OCI-LY1 (cell line): ENCODE measurements at regions not wholly inside any gene's neighbourhood (a gene's known extent, or its start where the extent isn't known, plus 50 kb on each side); places are given as distances from the start of the nearest gene placed in this dataset.

Experiments used
- H2AFZ ChIP-seq: fragments of 200-600 bp; sonication (generic), shearing (Covaris generic); 2 replicates; pipeline ENCODE4 v1.6.0; 2014; ENCODE audit warnings: antibody characterized with exemption, mild to moderate bottlenecking, low read length
- H3F3A ChIP-seq: fragments of 200-600 bp; sonication (generic), shearing (Covaris generic); 2 replicates; pipeline ENCODE4 v1.6.0; 2014; ENCODE audit warnings: mild to moderate bottlenecking, antibody characterized with exemption, low read length, moderate library complexity; ENCODE audit not compliant: insufficient read depth
- H3K27ac ChIP-seq: fragments of 200-600 bp; sonication (generic); 2 replicates; pipeline ENCODE4 v1.5.1; 2014; ENCODE audit warnings: low read length, mixed run types, mild to moderate bottlenecking, low read depth; ENCODE audit not compliant: poor library complexity, severe bottlenecking
- H3K27me3 ChIP-seq: fragments of 200-600 bp; sonication (generic); 2 replicates; pipeline ENCODE4 v1.6.0; 2014; ENCODE audit warnings: antibody characterized with exemption, mild to moderate bottlenecking, low read length, moderate library complexity; ENCODE audit not compliant: insufficient read depth
- H3K36me3 ChIP-seq: fragments of 200-600 bp; sonication (generic); 2 replicates; pipeline ENCODE4 v1.6.1; 2014; ENCODE audit warnings: mild to moderate bottlenecking, antibody characterized with exemption, low read length, moderate library complexity, mixed read lengths; ENCODE audit not compliant: insufficient read depth
- H3K4me1 ChIP-seq: fragments of 200-600 bp; sonication (generic); 2 replicates; pipeline ENCODE4 v1.5.1; 2014; ENCODE audit warnings: mild to moderate bottlenecking, low read length, moderate library complexity; ENCODE audit not compliant: insufficient read depth, severe bottlenecking
- H3K4me2 ChIP-seq: fragments of 200-600 bp; sonication (generic), shearing (Covaris generic); 2 replicates; pipeline ENCODE4 v1.6.1; 2014; ENCODE audit warnings: low read length
- H3K4me3 ChIP-seq: fragments of 200-600 bp; sonication (generic); 2 replicates; pipeline ENCODE4 v1.5.1; 2014; ENCODE audit warnings: low read length, low read depth, mild to moderate bottlenecking, mixed read lengths; ENCODE audit not compliant: poor library complexity, severe bottlenecking
- H3K79me2 ChIP-seq: fragments of 200-600 bp; shearing (Covaris generic); 2 replicates; pipeline ENCODE4 v1.6.1; 2016; ENCODE audit warnings: mixed run types, low read length, mixed read lengths; ENCODE audit not compliant: insufficient read depth
- H3K9ac ChIP-seq: fragments of 200-600 bp; sonication (generic), shearing (Covaris generic); 2 replicates; pipeline ENCODE4 v1.6.1; 2014; ENCODE audit warnings: mild to moderate bottlenecking, low read length, mixed read lengths
- H3K9me2 ChIP-seq: fragments of 200-600 bp; sonication (generic), shearing (Covaris generic); 2 replicates; pipeline ENCODE4 v1.6.1; 2014; ENCODE audit warnings: low read depth, mild to moderate bottlenecking, low read length, mixed read lengths
- H3K9me3 ChIP-seq: fragments of 200-600 bp; shearing (Covaris generic); 2 replicates; pipeline ENCODE4 v1.6.1; 2014; ENCODE audit warnings: low read length, mixed read lengths
- H4K20me1 ChIP-seq: fragments of 200-600 bp; sonication (generic), shearing (Covaris generic); 2 replicates; pipeline ENCODE4 v1.6.0; 2016; ENCODE audit warnings: mild to moderate bottlenecking, low read length; ENCODE audit not compliant: insufficient read depth
- CTCF ChIP-seq: fragments of 200-600 bp; sonication (generic), shearing (Covaris generic); IDR thresholded peaks from 2 replicates; pipeline ENCODE4 v1.5.1; 2017; ENCODE audit warnings: mild to moderate bottlenecking, antibody characterized with exemption, low read length, moderate library complexity, mixed read lengths
- EZH2 ChIP-seq: fragments of 200-600 bp; sonication (generic), shearing (Covaris generic); IDR thresholded peaks from 2 replicates; pipeline ENCODE4 v1.8.0; 2017; ENCODE audit warnings: borderline replicate concordance, mixed run types, mild to moderate bottlenecking, antibody characterized with exemption, low read length, moderate library complexity, mixed read lengths

DNA sequence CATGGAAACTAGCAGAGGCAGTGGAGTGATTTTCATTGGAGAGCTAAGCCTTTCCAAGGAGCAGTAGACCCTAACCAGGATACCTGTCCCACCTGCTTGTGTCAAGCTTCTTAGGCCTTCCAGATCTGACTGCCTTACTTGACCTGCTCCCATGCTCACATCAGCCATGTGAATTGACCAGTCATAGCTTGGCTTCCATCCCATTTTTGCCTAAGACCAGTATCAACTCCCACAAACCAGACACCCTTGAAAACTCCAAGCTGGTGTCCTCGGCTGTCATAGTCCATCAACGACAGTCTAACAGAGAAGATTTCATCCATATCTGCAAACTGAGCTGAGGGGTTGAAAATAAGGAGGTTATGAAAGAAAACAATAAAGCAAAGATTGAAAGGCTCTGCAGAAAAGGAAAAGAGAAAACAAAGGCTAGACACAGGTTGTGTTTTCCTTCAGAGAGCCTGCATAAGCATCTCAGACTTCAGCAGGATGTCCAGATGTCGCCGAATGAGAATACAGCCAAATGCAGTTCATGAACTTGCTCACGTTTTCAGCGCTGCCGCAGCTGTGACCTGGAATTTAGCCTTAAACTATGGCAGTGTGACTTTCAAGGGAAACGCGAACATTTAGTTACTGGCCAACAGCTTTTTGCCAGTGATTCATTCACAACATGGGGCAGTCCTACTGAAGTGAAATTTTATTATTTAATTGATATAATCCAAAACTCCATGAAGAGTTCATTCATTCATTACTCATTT lies 868.1 kb upstream of the ID2 start:
- Histone ChIP-seq H4K20me1 (no peaks in the 10 kb centered on the region), H3K9ac (no peak overlapping the region), H3F3A (no peaks in the 10 kb centered on the region), H3K36me3 (no peaks in the 10 kb centered on the region), H3K27me3 (no peaks in the 10 kb centered on the region), H3K4me3 (no peak overlapping the region), H2AFZ (no peak overlapping the region), H3K4me2 (no peak overlapping the region), H3K9me2 (no peaks in the 10 kb centered on the region), H3K4me1 (no peaks in the 10 kb centered on the region), H3K79me2 (no peaks in the 10 kb centered on the region), H3K27ac (no peak overlapping the region), H3K9me3 (no peaks in the 10 kb centered on the region)
- TF ChIP-seq CTCF = no peak
- TF ChIP-seq EZH2 = no peak

- H3K36me3 ChIP-seq = no peaks in the 10 kb centered on the region
- H3K9me3 ChIP-seq = no peaks in the 10 kb centered on the region
- no peaks in the 10 kb centered on the region for H3F3A ChIP-seq
- no peak overlapping the region for H2AFZ ChIP-seq
- no peak overlapping the region for H3K27ac ChIP-seq
- no peak overlapping the region for H3K4me3 ChIP-seq
- no peaks in the 10 kb centered on the region for H4K20me1 ChIP-seq
- no peak for TF ChIP-seq EZH2
- TF ChIP-seq CTCF = no peak
- H3K4me2 ChIP-seq = no peak overlapping the region
- no peaks in the 10 kb centered on the region for H3K79me2 ChIP-seq
- H3K4me1 ChIP-seq = no peaks in the 10 kb centered on the region
- no peak overlapping the region for H3K9ac ChIP-seq
- no peaks in the 10 kb centered on the region for H3K27me3 ChIP-seq
- no peaks in the 10 kb centered on the region for H3K9me2 ChIP-seq
Measured at GRCh38 chr2:7815726-7816125, 866.1 kb upstream of the ID2 start.

GRCh38 chr2:7816233-7816632 lies 865.6 kb upstream of the ID2 start:
- H4K20me1 ChIP-seq = no peaks in the 10 kb centered on the region
- TF ChIP-seq EZH2 (no peak), CTCF (no peak)
- H3K4me1 ChIP-seq = no peaks in the 10 kb centered on the region
- no peaks in the 10 kb centered on the region for H3F3A ChIP-seq
- no peak overlapping the region for H3K4me3 ChIP-seq
- H3K4me2 ChIP-seq = no peak overlapping the region
- no peaks in the 10 kb centered on the region for H3K9me3 ChIP-seq
- H3K9ac ChIP-seq = no peak overlapping the region
- no peaks in the 10 kb centered on the region for H3K27me3 ChIP-seq
- no peak overlapping the region for H2AFZ ChIP-seq
- H3K36me3 ChIP-seq = no peaks in the 10 kb centered on the region
- H3K79me2 ChIP-seq = no peaks in the 10 kb centered on the region
- H3K9me2 ChIP-seq = no peaks in the 10 kb centered on the region
- H3K27ac ChIP-seq = no peak overlapping the region
